Small intestine (tissue), 7 donors: ENCODE measurements at regions not wholly inside any gene's neighbourhood (a gene's known extent, or its start where the extent isn't known, plus 50 kb on each side); places are given as distances from the start of the nearest gene placed in this dataset.
"Not testable (repeated sequence)": the region's sequence is repeated elsewhere in the genome, so short reads cannot be mapped to it uniquely, and the experiment has no call there.

Source experiments
- DNase-seq, 2 donors: peaks; one replicate each; pipeline versions ENCODE4 v3.0.0 to v3.0.0-alpha.2; 2013
- FAIRE-seq: peaks from 2 replicates; lab custom pipeline; 2012; peaks lifted over from hg19 to GRCh38; lab: Jason Lieb, UNC
- H3K27ac ChIP-seq, 3 donors: one replicate each; pipeline ENCODE4 v1.5.1; 2013; ENCODE audit warnings: low read length in 2 of 3, mild to moderate bottlenecking in 2 of 3, control low read depth in 1 of 3, inconsistent platforms in 1 of 3, low read depth in 1 of 3, moderate library complexity in 1 of 3
- H3K27me3 ChIP-seq, 3 donors: one replicate each; pipeline ENCODE4 v1.6.1; 2013; ENCODE audit warnings: low read length in 3 of 3, inconsistent platforms in 1 of 3; ENCODE audit not compliant: control insufficient read depth in 3 of 3, insufficient read depth in 3 of 3
- H3K36me3 ChIP-seq, 3 donors: one replicate each; pipeline ENCODE4 v1.6.1; 2013; ENCODE audit warnings: low read length in 3 of 3, inconsistent platforms in 1 of 3, low read depth in 1 of 3, mild to moderate bottlenecking in 1 of 3, moderate library complexity in 1 of 3; ENCODE audit not compliant: control insufficient read depth in 3 of 3, insufficient read depth in 2 of 3
- H3K4me1 ChIP-seq, 3 donors: one replicate each; pipeline ENCODE4 v1.6.1; 2013; ENCODE audit warnings: low read length in 2 of 3, inconsistent platforms in 1 of 3, low read depth in 1 of 3, mild to moderate bottlenecking in 1 of 3, moderate library complexity in 1 of 3; ENCODE audit not compliant: control insufficient read depth in 3 of 3, insufficient read depth in 2 of 3
- H3K4me3 ChIP-seq, 3 donors: one replicate each; pipeline ENCODE4 v1.5.1; 2013; ENCODE audit warnings: low read length in 3 of 3, control low read depth in 1 of 3, inconsistent platforms in 1 of 3, low read depth in 1 of 3, mild to moderate bottlenecking in 1 of 3, moderate library complexity in 1 of 3
- H3K9me3 ChIP-seq, 2 donors: one replicate each; pipeline ENCODE4 v1.6.1; 2013; ENCODE audit warnings: low read depth in 1 of 2, low read length in 1 of 2; ENCODE audit not compliant: control insufficient read depth in 2 of 2, insufficient read depth in 1 of 2
- WGBS, 3 donors: extraction: QIAGEN DNeasy Blood & Tissue Kit; methylation state at CpG; one replicate each; pipeline ENCODE4 v1.1.7; 2013; 5-methylcytosine and 5-hydroxymethylcytosine counted together
- donor health status: healthy with polysubstance abuse.
- donor health status: control.
- donor health status: control.
- donor health status: Bipolar disorder and iron deficiency.
- donor health status: healthy.

DNA sequence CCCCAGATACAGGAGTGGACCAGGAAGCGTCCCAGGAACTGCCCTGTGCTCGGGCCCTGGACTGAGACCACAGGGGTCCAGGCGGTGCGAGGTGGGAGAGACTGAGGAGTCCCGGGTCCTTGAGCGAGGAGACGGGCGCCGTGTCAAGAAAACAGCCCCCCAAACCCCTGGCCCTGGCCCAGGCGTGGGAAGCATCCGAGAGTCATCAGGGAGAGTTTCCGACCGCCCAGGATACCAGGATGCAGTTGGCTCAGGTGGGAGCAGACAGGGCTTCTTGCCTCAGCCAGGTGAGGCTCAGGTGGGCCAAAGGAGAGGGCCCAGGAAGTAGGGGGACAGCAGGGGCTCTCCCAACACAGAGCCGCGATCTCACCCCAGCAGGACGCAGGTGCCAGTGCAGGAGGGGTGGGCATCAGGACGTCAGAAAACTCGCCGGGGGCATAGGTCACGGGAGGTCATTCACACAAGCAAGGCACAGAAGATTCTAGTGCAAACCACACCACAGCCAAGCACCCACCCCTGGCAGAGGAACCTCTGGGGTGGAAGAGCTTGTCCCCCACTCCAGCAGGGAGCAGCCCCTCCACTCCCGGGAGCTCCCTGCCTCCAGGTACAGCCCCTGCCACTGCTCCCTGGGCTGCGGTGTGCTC is 102.5 kb upstream of the EIF5 start:
- H3K36me3 ChIP-seq = no peaks in the 10 kb centered on the region
- 73 to 89% (median 82%) methylated on average over 18 to 22 of the region's 22 CpGs for WGBS, 3 donors
- H3K27ac ChIP-seq = no peak overlapping the region
- H3K9me3 ChIP-seq = no peaks in the 10 kb centered on the region
- DNase-seq = no peak
- no peaks in the 10 kb centered on the region for H3K27me3 ChIP-seq
- FAIRE-seq = no peak
- H3K4me3 ChIP-seq = no peak overlapping the region
- H3K4me1 ChIP-seq = peaks cover 2 to 25% (median 5%) of the 10 kb centered on the region in 3 donors

DNA sequence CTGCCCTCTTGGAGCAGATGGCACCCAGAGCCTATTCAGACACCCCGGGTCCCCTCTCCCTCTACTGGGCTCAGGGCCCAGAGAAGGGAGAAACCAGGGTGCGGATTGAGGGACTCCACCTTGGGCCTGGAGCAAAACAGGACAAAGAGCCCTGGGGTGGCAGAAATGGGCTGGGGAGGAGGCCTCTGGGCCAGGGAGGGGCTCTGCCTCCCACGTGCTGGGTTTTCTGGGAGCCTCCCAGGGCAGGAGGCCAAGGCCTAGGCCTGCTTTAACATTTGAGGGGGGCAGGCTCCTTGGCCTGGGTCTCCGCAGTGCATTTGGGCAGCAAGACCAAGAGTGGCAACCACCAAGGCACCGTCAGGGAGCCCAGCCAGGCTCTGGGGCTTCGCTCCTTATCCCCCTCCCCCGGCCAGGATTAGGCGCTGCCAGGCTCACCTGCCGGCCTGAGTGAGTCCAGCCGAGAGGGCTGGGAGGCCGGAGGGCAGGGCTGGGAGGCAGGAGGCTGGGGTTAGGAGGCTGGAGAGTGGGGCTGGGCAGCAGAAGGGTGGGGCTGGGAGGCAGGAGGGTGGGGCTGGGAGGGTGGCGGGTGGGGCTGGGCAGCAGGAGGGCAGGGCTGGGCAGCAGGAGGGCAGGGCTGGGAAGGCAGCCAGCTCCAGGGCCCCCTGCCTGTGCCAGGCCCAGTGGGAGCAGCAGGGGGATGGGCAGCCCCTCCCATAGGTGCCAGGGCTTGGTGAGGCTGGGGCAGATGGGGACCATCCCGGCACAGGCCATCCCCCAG is 101.8 kb upstream of the EIF5 start:
- Histone ChIP-seq H3K9me3 (no peaks in the 10 kb centered on the region), H3K27ac (no peak overlapping the region), H3K27me3 (no peaks in the 10 kb centered on the region), H3K4me3 (no peak overlapping the region), H3K4me1 (peaks cover 2 to 25% (median 5%) of the 10 kb centered on the region in 3 donors), H3K36me3 (no peaks in the 10 kb centered on the region)
- 35 to 62% (median 57%) methylated on average over 8 to 13 of the region's 13 CpGs for WGBS, 3 donors
- DNase-seq (peak in 1 of 2 donors; percentile 60), FAIRE-seq (no peak)

DNA sequence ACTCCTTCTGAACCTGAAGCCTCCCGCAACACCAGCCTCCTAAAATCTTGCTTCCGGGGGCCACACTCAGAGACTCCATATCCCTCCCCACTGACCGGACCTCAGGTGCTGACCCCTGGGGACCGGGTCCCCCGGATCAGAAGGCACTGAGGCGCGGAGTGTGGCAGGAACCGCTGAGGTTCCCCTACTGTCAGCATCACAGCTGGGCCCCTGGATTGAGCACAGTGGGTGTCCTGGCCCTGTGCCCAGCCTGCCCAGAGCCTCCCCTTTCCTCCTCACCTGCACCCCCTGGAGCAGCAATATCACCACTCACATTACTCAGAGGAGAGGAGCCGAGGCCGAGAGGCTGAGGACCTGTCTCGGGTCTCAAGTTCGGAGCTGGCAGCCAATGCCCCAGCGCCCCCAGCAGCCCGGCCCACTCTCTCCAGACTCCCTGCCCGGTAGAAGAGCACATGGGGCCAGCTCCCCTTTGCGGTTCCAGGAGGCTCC is 101.2 kb upstream of the EIF5 start:
- no peak for DNase-seq
- H3K27me3 ChIP-seq = no peaks in the 10 kb centered on the region
- H3K4me1 ChIP-seq = peaks cover 2 to 24% (median 5%) of the 10 kb centered on the region in 3 donors
- no peak overlapping the region for H3K27ac ChIP-seq
- H3K9me3 ChIP-seq = no peaks in the 10 kb centered on the region
- H3K36me3 ChIP-seq = no peaks in the 10 kb centered on the region
- WGBS, 3 donors = 83 to 88% (median 85%) methylated on average over 16 of the region's 16 CpGs
- no peak overlapping the region for H3K4me3 ChIP-seq
- no peak for FAIRE-seq

DNA sequence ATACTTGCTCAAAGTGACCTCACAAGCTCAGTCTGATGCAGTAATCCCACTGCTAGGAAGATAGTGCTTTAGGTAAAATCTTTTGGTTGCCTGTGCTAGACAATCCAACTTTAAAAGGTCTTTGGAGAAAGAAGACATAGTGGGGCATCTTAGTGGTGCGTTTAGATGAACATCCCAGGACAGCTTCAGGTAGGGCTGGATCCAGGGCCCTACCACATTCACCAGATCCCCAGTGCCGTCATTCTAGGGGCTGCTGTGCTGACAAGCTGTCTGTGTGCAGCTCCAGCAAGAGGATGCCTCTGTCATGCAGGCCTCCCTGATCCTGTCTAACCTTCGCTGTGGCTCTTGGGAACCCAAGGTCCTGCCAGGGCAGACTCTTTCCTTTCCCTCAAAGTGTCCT is 100.7 kb upstream of the EIF5 start:
- FAIRE-seq = no peak
- WGBS, 3 donors = 94 to 97% (median 94%) methylated on average over 3 of the region's 3 CpGs
- H3K27ac ChIP-seq = no peak overlapping the region

DNA sequence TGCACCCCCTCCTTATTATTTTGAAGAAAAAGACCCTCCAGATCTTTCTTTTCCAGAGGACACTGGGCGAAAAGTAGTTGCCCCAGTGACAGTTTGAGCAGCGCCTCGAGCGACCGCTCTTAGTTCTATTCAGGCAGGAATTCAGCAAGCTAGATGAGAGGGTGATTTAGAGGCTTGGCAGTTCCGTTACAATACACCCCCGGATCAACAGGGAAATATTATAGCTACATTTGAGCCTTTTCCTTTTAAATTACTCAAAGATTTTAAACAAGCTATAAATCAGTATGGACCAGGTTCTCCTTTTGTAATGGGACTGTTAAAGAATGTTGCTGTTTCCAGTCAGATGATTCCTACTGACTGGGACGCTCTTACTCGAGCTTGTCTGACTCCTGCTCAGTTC is 99.2 kb upstream of the EIF5 start:
- H3K4me3 ChIP-seq, H3K27ac ChIP-seq, H3K36me3 ChIP-seq, H3K27me3 ChIP-seq, FAIRE-seq, DNase-seq, H3K4me1 ChIP-seq: not testable (repeated sequence)
- H3K9me3 ChIP-seq = peaks cover 0 to 17% of the 10 kb centered on the region in 2 donors
- WGBS, 3 donors = 61 to 80% (median 78%) methylated on average over 9 of the region's 9 CpGs

More for the DNA sequence above, 100.7 kb upstream of the EIF5 start:
- H3K4me3 ChIP-seq = no peak overlapping the region
- H3K9me3 ChIP-seq = peaks cover 0 to 2% of the 10 kb centered on the region in 2 donors
- no peaks in the 10 kb centered on the region for H3K27me3 ChIP-seq
- H3K36me3 ChIP-seq = no peaks in the 10 kb centered on the region
- peaks cover 0 to 19% (median 5%) of the 10 kb centered on the region in 3 donors for H3K4me1 ChIP-seq
- DNase-seq = no peak

DNA sequence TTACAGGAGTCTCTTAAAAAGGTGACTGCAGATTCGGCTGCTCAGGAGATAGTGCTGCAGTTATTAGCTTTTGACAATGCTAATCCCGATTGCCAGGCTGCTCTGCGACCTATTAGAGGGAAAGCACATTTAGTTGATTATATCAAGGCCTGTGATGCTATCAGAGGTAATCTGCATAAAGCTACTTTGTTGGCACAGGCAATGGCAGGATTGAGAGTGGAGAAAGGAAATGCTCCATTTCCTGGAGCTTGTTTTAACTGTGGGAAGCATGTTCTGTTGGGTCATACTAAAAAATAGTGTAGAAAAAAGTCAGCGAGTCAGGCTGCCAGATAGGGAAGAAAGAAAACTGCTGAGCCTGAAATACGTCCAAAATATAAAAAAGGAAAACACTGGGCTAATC is 98.5 kb upstream of the EIF5 start:
- not testable (repeated sequence) for H3K27me3 ChIP-seq, H3K4me3 ChIP-seq, H3K27ac ChIP-seq, FAIRE-seq, DNase-seq, H3K4me1 ChIP-seq, H3K36me3 ChIP-seq
- peaks cover 0 to 24% of the 10 kb centered on the region in 2 donors for H3K9me3 ChIP-seq
- 46 to 60% (median 53%) methylated on average over 5 of the region's 5 CpGs for WGBS, 3 donors

DNA sequence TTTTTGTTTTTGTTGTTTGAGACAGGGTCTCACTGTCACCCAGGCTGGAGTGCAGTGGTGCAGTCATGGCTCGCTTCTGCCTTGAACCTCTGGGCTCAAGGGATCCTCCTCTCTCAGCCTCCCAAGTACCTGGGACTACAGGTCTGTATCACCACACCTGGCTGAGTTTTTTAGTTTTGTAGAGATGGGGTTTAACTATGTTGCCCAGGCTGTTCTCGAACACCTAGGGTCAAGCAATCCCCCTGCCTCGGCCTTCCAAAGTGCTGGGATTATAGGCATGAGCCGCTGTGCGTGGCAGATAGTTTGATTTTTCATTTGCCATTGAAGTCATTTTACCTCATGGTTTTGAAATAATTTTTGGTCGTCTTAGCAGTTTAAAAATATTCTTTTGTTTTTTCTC is 94.3 kb upstream of the EIF5 start:
- H3K27me3 ChIP-seq = no peaks in the 10 kb centered on the region
- FAIRE-seq = no peak
- H3K9me3 ChIP-seq = peaks cover 0 to 31% of the 10 kb centered on the region in 2 donors
- DNase-seq = no peak
- no peak overlapping the region for H3K27ac ChIP-seq
- no peaks in the 10 kb centered on the region for H3K4me1 ChIP-seq
- 84 to 92% (median 89%) methylated on average over 6 of the region's 6 CpGs for WGBS, 3 donors
- no peak overlapping the region for H3K4me3 ChIP-seq
- no peaks in the 10 kb centered on the region for H3K36me3 ChIP-seq

DNA sequence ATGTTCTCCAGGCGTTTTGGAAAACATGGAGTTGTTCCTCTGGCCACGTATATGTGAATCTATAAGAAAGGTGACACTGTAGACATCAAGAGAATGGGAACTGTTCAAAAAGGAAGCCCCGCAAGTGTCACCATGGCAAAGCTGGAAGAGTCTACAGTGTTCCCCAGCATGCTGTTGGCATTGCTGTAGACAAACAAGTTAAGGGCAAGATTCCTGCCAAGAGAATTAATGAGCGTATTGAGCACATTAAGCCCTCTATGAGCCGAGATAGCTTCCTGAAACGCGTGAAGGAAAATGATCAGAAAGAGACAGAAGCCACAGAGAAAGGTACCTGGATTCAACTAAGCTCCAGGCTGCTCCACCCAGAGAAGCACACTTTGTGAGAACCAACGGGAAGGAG is 92.5 kb upstream of the EIF5 start:
- H3K4me1 ChIP-seq = peaks cover 0 to 8% (median 4%) of the 10 kb centered on the region in 3 donors
- H3K4me3 ChIP-seq = no peak overlapping the region
- H3K27me3 ChIP-seq = no peaks in the 10 kb centered on the region
- 74 to 87% (median 79%) methylated on average over 8 of the region's 8 CpGs for WGBS, 3 donors
- peaks cover 0 to 31% of the 10 kb centered on the region in 2 donors for H3K9me3 ChIP-seq
- FAIRE-seq (no peak), DNase-seq (no peak)
- no peak overlapping the region for H3K27ac ChIP-seq
- no peaks in the 10 kb centered on the region for H3K36me3 ChIP-seq
